K562 (cell line): ENCODE measurements at regions not wholly inside any gene's neighbourhood (a gene's known extent, or its start where the extent isn't known, plus 50 kb on each side); places are given as distances from the start of the nearest gene placed in this dataset.

Experiments used
- ATAC-seq: fragments of 200-7000 bp; cut with Tn5 transposase; 3 replicates; pipeline ENCODE4 v1.9.1; 2020; ENCODE audit warnings: moderate library complexity
- BruUV-seq: library from RNA; stranded (reverse); fragments of 400-500 nt; replicated peaks from 2 replicates; lab custom pipeline; 2021; lab: Mats Ljungman, UMichigan
- CTCF ChIA-PET: fragments of 300-600 bp; formaldehyde crosslinking; extraction: SDS; loops from one replicate; lab custom pipeline; 2021; ENCODE audit warnings: low intra/inter-chr PET ratio; lab: Yijun Ruan, JAX
- POLR2A ChIA-PET: fragments of 300-600, 350-650 bp; sonication (Branson Sonifier 250); formaldehyde crosslinking; extraction: SDS; loops from one replicate; lab custom pipeline; 2021; ENCODE audit warnings: antibody characterized with exemption, inconsistent platforms; lab: Yijun Ruan, JAX
- DNase-seq, 4 experiments: peaks; one replicate each; pipeline versions ENCODE4 v3.0.0 to v3.0.0-alpha.2; 2011 to 2018; ENCODE audit warnings: low spot score in 3 of 4, mixed read lengths in 3 of 4; ENCODE audit errors: extremely low read depth in 1 of 4
- FAIRE-seq: peaks from 2 replicates; lab custom pipeline; 2011; peaks lifted over from hg19 to GRCh38; lab: Jason Lieb, UNC
- H2AFZ ChIP-seq: 2 replicates; pipeline ENCODE4 v1.6.0; 2011; ENCODE audit warnings: low read depth, low read length, control low read depth, inconsistent platforms
- H3K27ac ChIP-seq: fragments of 200-600 bp; 3 replicates; pipeline ENCODE4 v1.8.0; 2011; ENCODE audit warnings: low read depth, mild to moderate bottlenecking, control low read depth, inconsistent platforms, low read length, moderate library complexity, mixed read lengths; ENCODE audit errors: extremely low read depth
- H3K27me3 ChIP-seq, 2 experiments: fragments of 300-600 bp in 1 of 2; 2 replicates in 1 of 2; 3 replicates in 1 of 2; pipeline versions ENCODE4 v1.6.0 to v1.8.0; 2011; ENCODE audit warnings: inconsistent platforms in 2 of 2, low read length in 2 of 2, mild to moderate bottlenecking in 1 of 2, mixed read lengths in 1 of 2, moderate library complexity in 1 of 2; ENCODE audit not compliant: control insufficient read depth in 2 of 2, insufficient read depth in 2 of 2
- H3K36me3 ChIP-seq: fragments of 300-600 bp; 3 replicates; pipeline ENCODE4 v1.8.0; 2011; ENCODE audit warnings: mild to moderate bottlenecking, low read length, inconsistent platforms; ENCODE audit not compliant: control insufficient read depth, insufficient read depth
- H3K4me1 ChIP-seq, 2 experiments: fragments of 200-600 bp in 1 of 2; replicated peaks in 1 of 2; 2 replicates in 1 of 2; 3 replicates in 1 of 2; pipeline versions ENCODE4 v1.5.1 to v1.8.0; 2011; ENCODE audit warnings: inconsistent platforms in 2 of 2, low read length in 2 of 2, mild to moderate bottlenecking in 1 of 2, mixed read lengths in 1 of 2, moderate library complexity in 1 of 2; ENCODE audit not compliant: control insufficient read depth in 2 of 2, insufficient read depth in 2 of 2
- H3K4me2 ChIP-seq: 2 replicates; pipeline ENCODE4 v1.6.1; 2011; ENCODE audit warnings: low read length, control low read depth, inconsistent platforms, mixed read lengths; ENCODE audit not compliant: insufficient read depth
- H3K4me3 ChIP-seq: fragments of 200-600 bp; sonication (generic), shearing (Covaris generic); 2 replicates; pipeline ENCODE4 v1.5.1; 2016; ENCODE audit warnings: control low read depth, inconsistent platforms
- H3K79me2 ChIP-seq: fragments of 200-600 bp; 3 replicates; pipeline ENCODE4 v1.8.0; 2011; ENCODE audit warnings: low read length, inconsistent platforms; ENCODE audit not compliant: control insufficient read depth, insufficient read depth
- H3K9ac ChIP-seq, 2 experiments: 2 replicates each; pipeline versions ENCODE4 v1.6.0 to v1.6.1; 2011; ENCODE audit warnings: low read depth in 2 of 2, low read length in 2 of 2, control low read depth in 1 of 2, inconsistent platforms in 1 of 2, mild to moderate bottlenecking in 1 of 2, mixed read lengths in 1 of 2; ENCODE audit not compliant: insufficient read depth in 1 of 2
- H3K9me1 ChIP-seq: one replicate; pipeline ENCODE4 v1.6.0; 2011; ENCODE audit warnings: inconsistent platforms, mild to moderate bottlenecking, low read length, moderate library complexity; ENCODE audit not compliant: control insufficient read depth, insufficient read depth
- H3K9me3 ChIP-seq: replicated peaks from 2 replicates; pipeline ENCODE4 v1.5.1; 2011; ENCODE audit warnings: low read depth, low read length, inconsistent platforms; ENCODE audit not compliant: control insufficient read depth, insufficient read depth
- H4K20me1 ChIP-seq: replicated peaks from 2 replicates; pipeline ENCODE4 v1.6.1; 2011; ENCODE audit warnings: low read length, inconsistent platforms, mixed read lengths; ENCODE audit not compliant: control insufficient read depth, insufficient read depth
- MTF1 ChIP-seq: fragments of 250-450 bp; sonication (Bioruptor Pico); IDR thresholded peaks from 2 replicates; pipeline ENCODE4 v1.9.0; 2021; ENCODE audit warnings: moderate library complexity, mild to moderate bottlenecking, inconsistent platforms, borderline replicate concordance
- SMAD1 ChIP-seq: fragments of 150-350 bp; IDR thresholded peaks from 2 replicates; pipeline ENCODE4 v1.6.1; 2014; ENCODE audit warnings: low read length, low read depth; ENCODE audit not compliant: partially characterized antibody
- TEAD4 ChIP-seq, 2 experiments: sonication (generic) in 1 of 2; formaldehyde crosslinking in 1 of 2; IDR thresholded peaks; 2 replicates each; pipeline versions ENCODE4 v1.6.1 to v1.8.0; 2012 to 2022; ENCODE audit warnings: borderline replicate concordance in 1 of 2, inconsistent platforms in 1 of 2, low read length in 1 of 2, mild to moderate bottlenecking in 1 of 2, missing genetic modification reagents in 1 of 2
- YBX1 ChIP-seq: fragments of 450-650 bp; IDR thresholded peaks from 2 replicates; pipeline ENCODE4 v1.7.1; 2016; ENCODE audit warnings: mild to moderate bottlenecking
- ZNF232 ChIP-seq: sonication (generic); formaldehyde crosslinking; IDR thresholded peaks from 2 replicates; pipeline ENCODE4 v1.8.0; 2022; ENCODE audit warnings: mild to moderate bottlenecking, missing genetic modification reagents
- ZNF239 ChIP-seq: fragments of 250-450 bp; sonication (Bioruptor Pico); IDR thresholded peaks from 2 replicates; pipeline ENCODE4 v1.4.0; 2020; ENCODE audit warnings: mild to moderate bottlenecking
- WGBS: fragments of 100-300 bp; shearing (Covaris generic); methylation state at CpG from one replicate; pipeline ENCODE4 v1.1.6; 2016; ENCODE audit warnings: low coverage, mixed read lengths; ENCODE audit not compliant: insufficient coverage; ENCODE audit errors: missing lambda C conversion rate; 5-methylcytosine and 5-hydroxymethylcytosine counted together
- in situ Hi-C: fragments of 300-500 bp; cut with MboI; formaldehyde crosslinking; loops from 4 replicates; pipeline ENCODE4 v1.15.0; 2018; ENCODE audit warnings: inconsistent platforms, mixed read lengths
- intact Hi-C: fragments of 100-400 bp; cut with micrococcal nuclease; formaldehyde crosslinking; loops from 2 replicates; pipeline ENCODE4 v1.14.2; 2022
- TF ChIP-seq, protein P1 (sequence below): fragments of 250-450 bp; sonication (Bioruptor Pico); IDR thresholded peaks from 2 replicates; pipeline ENCODE4 v1.5.0; 2021; ENCODE audit warnings: mild to moderate bottlenecking, borderline replicate concordance
- TF ChIP-seq, protein P2 (sequence below): fragments of 250-450 bp; sonication (Bioruptor Pico); IDR thresholded peaks from 2 replicates; pipeline ENCODE4 v1.4.0; 2020; ENCODE audit warnings: borderline replicate concordance
- TF ChIP-seq, protein P3 (sequence below): sonication (generic); formaldehyde crosslinking; IDR thresholded peaks from 2 replicates; pipeline ENCODE4 v1.8.1; 2023; ENCODE audit warnings: mild to moderate bottlenecking, missing genetic modification reagents
- TF ChIP-seq, protein P4 (sequence below): sonication (generic); formaldehyde crosslinking; IDR thresholded peaks from 2 replicates; pipeline ENCODE4 v1.8.0; 2022; ENCODE audit warnings: missing genetic modification reagents, mild to moderate bottlenecking, moderate library complexity, borderline replicate concordance

DNA sequence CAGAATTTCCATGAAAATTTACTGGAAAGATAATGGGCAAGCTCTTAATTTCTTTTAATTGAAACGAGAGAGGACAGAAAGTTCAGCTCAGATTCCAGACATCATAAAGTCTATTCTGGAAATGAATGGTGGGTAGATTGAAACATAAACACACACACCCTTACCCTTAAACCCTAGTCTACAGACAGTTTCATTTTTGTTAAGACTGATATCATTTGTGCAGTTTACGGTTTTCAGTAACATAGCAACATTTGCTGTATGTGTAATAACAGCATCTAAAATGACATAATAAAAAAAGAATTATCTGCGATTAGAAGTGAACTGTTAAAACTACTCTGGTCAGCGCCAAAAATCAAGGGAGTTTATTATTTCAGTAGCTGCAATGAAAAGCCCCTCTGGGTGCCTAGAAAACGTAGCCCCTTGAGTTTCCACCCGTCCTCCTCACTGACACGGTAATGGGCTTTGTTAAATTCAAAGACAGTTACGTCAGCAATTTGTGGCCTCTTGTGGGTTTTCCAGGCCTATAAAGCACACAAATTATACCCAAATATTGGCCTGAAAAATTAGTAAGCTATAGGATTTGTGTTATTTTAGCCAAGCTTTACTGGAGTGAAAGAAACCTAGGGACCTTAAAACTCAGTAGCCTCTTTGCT is 520.6 kb upstream of the SOX9 start:
- ChIA-PET CTCF (no interaction called here), POLR2A (interaction anchor here (0.6 kb wide), 1 partner anchor 790 kb away, joined by 5 read pairs; no protein-coding TSS in a partner anchor)
- no peak for DNase-seq
- ATAC-seq: no peak
- in situ Hi-C loops (no loop called here), intact Hi-C loops (no loop called here)
- Histone ChIP-seq H3K27me3 (no peaks in the 10 kb centered on the region), H3K9me3 (peaks cover 2% of the 10 kb centered on the region), H3K9me1 (no peaks in the 10 kb centered on the region), H2AFZ (no peak overlapping the region), H4K20me1 (no peaks in the 10 kb centered on the region), H3K79me2 (no peaks in the 10 kb centered on the region), H3K36me3 (no peaks in the 10 kb centered on the region), H3K27ac (no peak overlapping the region), H3K4me2 (no peak overlapping the region), H3K4me1 (no peaks in the 10 kb centered on the region), H3K9ac (no peak overlapping the region), H3K4me3 (no peak overlapping the region)
- BruUV-seq: no TSS peak
- no peak for FAIRE-seq
- 0% methylated on average over 8 of the region's 8 CpGs for WGBS
- TF ChIP-seq MTF1: no peak
- no peak for TF ChIP-seq ZNF239 (CRISPR knock-in tag)
- TF ChIP-seq, protein P1, sequence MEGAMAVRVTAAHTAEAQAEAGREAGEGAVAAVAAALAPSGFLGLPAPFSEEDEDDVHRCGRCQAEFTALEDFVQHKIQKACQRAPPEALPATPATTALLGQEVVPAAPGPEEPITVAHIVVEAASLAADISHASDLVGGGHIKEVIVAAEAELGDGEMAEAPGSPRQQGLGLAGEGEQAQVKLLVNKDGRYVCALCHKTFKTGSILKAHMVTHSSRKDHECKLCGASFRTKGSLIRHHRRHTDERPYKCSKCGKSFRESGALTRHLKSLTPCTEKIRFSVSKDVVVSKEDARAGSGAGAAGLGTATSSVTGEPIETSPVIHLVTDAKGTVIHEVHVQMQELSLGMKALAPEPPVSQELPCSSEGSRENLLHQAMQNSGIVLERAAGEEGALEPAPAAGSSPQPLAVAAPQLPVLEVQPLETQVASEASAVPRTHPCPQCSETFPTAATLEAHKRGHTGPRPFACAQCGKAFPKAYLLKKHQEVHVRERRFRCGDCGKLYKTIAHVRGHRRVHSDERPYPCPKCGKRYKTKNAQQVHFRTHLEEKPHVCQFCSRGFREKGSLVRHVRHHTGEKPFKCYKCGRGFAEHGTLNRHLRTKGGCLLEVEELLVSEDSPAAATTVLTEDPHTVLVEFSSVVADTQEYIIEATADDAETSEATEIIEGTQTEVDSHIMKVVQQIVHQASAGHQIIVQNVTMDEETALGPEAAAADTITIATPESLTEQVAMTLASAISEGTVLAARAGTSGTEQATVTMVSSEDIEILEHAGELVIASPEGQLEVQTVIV (CRISPR knock-in tag): no peak
- TF ChIP-seq SMAD1: no peak
- TF ChIP-seq, protein P2, sequence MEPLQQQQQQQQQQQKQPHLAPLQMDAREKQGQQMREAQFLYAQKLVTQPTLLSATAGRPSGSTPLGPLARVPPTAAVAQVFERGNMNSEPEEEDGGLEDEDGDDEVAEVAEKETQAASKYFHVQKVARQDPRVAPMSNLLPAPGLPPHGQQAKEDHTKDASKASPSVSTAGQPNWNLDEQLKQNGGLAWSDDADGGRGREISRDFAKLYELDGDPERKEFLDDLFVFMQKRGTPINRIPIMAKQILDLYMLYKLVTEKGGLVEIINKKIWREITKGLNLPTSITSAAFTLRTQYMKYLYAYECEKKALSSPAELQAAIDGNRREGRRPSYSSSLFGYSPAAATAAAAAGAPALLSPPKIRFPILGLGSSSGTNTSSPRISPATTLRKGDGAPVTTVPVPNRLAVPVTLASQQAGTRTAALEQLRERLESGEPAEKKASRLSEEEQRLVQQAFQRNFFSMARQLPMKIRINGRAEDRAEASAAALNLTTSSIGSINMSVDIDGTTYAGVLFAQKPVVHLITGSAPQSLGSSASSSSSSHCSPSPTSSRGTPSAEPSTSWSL (CRISPR knock-in tag): no peak
- no peak for TF ChIP-seq YBX1
- TF ChIP-seq, protein P3, sequence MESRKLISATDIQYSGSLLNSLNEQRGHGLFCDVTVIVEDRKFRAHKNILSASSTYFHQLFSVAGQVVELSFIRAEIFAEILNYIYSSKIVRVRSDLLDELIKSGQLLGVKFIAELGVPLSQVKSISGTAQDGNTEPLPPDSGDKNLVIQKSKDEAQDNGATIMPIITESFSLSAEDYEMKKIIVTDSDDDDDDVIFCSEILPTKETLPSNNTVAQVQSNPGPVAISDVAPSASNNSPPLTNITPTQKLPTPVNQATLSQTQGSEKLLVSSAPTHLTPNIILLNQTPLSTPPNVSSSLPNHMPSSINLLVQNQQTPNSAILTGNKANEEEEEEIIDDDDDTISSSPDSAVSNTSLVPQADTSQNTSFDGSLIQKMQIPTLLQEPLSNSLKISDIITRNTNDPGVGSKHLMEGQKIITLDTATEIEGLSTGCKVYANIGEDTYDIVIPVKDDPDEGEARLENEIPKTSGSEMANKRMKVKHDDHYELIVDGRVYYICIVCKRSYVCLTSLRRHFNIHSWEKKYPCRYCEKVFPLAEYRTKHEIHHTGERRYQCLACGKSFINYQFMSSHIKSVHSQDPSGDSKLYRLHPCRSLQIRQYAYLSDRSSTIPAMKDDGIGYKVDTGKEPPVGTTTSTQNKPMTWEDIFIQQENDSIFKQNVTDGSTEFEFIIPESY (CRISPR knock-in tag): no peak
- TF ChIP-seq, protein P4, sequence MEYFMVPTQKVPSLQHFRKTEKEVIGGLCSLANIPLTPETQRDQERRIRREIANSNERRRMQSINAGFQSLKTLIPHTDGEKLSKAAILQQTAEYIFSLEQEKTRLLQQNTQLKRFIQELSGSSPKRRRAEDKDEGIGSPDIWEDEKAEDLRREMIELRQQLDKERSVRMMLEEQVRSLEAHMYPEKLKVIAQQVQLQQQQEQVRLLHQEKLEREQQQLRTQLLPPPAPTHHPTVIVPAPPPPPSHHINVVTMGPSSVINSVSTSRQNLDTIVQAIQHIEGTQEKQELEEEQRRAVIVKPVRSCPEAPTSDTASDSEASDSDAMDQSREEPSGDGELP: no peak
- no peak for TF ChIP-seq ZNF232 (CRISPR knock-in tag)
- TF ChIP-seq TEAD4 (IDR thresholded peaks at IDR 0.05; ENCODE audit: low read length): no peak
- TF ChIP-seq TEAD4 (CRISPR knock-in tag; IDR thresholded peaks at IDR 0.05; ENCODE audit: borderline replicate concordance): no peak
